Lung (tissue), 11 donors: ENCODE measurements at regions not wholly inside any gene's neighbourhood (a gene's known extent, or its start where the extent isn't known, plus 50 kb on each side); places are given as distances from the start of the nearest gene placed in this dataset.

ENCODE experiments used
- ATAC-seq: fragments of 200-7000 bp; cut with Tn5 transposase; one replicate; pipeline ENCODE4 v1.9.1; 2020; ENCODE audit warnings: moderate number of reproducible peaks; ENCODE audit not compliant: insufficient read depth, low FRiP score
- DNase-seq, 3 donors: peaks; one replicate each; pipeline ENCODE4 v3.0.0-alpha.2; 2013 to 2017
- H3K27ac ChIP-seq, 2 donors: one replicate each; pipeline ENCODE4 v1.5.1; 2013; ENCODE audit warnings: mild to moderate bottlenecking in 2 of 2, moderate library complexity in 2 of 2, control low read depth in 1 of 2, inconsistent platforms in 1 of 2, low read depth in 1 of 2, low read length in 1 of 2
- H3K27me3 ChIP-seq, 3 donors: one replicate each; pipeline ENCODE4 v1.5.1; 2013; ENCODE audit warnings: low read length in 2 of 3; ENCODE audit not compliant: control insufficient read depth in 3 of 3, insufficient read depth in 3 of 3
- H3K36me3 ChIP-seq, 4 donors: one replicate each; pipeline ENCODE4 v1.5.1; 2013; ENCODE audit warnings: low read length in 4 of 4, mild to moderate bottlenecking in 1 of 4, moderate library complexity in 1 of 4; ENCODE audit not compliant: control insufficient read depth in 4 of 4, insufficient read depth in 4 of 4
- H3K4me1 ChIP-seq, 5 donors: one replicate each; pipeline ENCODE4 v1.5.1; 2013; ENCODE audit warnings: low read length in 5 of 5, mild to moderate bottlenecking in 2 of 5, moderate library complexity in 1 of 5; ENCODE audit not compliant: control insufficient read depth in 5 of 5, insufficient read depth in 5 of 5
- H3K4me3 ChIP-seq: one replicate; pipeline ENCODE4 v1.5.1; 2013; ENCODE audit warnings: mild to moderate bottlenecking, control low read depth, moderate library complexity
- H3K9ac ChIP-seq, 2 donors: one replicate each; pipeline ENCODE4 v1.5.1; 2013; ENCODE audit warnings: low read length in 2 of 2, control low read depth in 1 of 2; ENCODE audit not compliant: insufficient read depth in 1 of 2
- H3K9me3 ChIP-seq, 4 donors: one replicate each; pipeline ENCODE4 v1.5.1; 2013; ENCODE audit warnings: low read length in 3 of 4, mild to moderate bottlenecking in 1 of 4, moderate library complexity in 1 of 4; ENCODE audit not compliant: control insufficient read depth in 4 of 4, insufficient read depth in 3 of 4
- CTCF ChIP-seq: IDR thresholded peaks from 2 replicates; pipeline ENCODE4 v1.5.1; 2012; ENCODE audit warnings: mild to moderate bottlenecking; ENCODE audit errors: control extremely low read depth, extremely low read depth
- WGBS, 2 donors: extraction: QIAGEN DNeasy Blood & Tissue Kit; methylation state at CpG; one replicate each; pipeline ENCODE4 v1.1.7; 2013; 5-methylcytosine and 5-hydroxymethylcytosine counted together
- donor health status: control.
- donor health status: control.
- donor health status: Bipolar disorder and iron deficiency.
- donor health status: healthy.
- donor health status: DM: yes; HTN: yes; CAD: no.

- ATAC-seq (no peak), DNase-seq (no peak)
- no peak overlapping the region for H3K9ac ChIP-seq
- peaks cover 0 to 19% (median 0%) of the 10 kb centered on the region in 5 donors for H3K4me1 ChIP-seq
- TF ChIP-seq CTCF, result no peak
- H3K4me3 ChIP-seq, result no peak overlapping the region
- 90 to 97% methylated on average over 2 of the region's 2 CpGs for WGBS, 2 donors
- no peaks in the 10 kb centered on the region for H3K27me3 ChIP-seq
- no peak overlapping the region for H3K27ac ChIP-seq
- no peaks in the 10 kb centered on the region for H3K9me3 ChIP-seq
- no peaks in the 10 kb centered on the region for H3K36me3 ChIP-seq
These were observed 188.3 kb upstream of the AKR1E2 start for GRCh38 chr10:4637657-4638056.

GRCh38 chr10:4635883-4636282, 190.1 kb upstream of the AKR1E2 start:
- H3K36me3 ChIP-seq, result no peaks in the 10 kb centered on the region
- no peak for TF ChIP-seq CTCF
- WGBS, 2 donors, result 81 to 88% methylated on average over 2 of the region's 2 CpGs
- no peak overlapping the region for H3K4me3 ChIP-seq
- DNase-seq (no peak), ATAC-seq (no peak)
- no peaks in the 10 kb centered on the region for H3K27me3 ChIP-seq
- no peak overlapping the region for H3K9ac ChIP-seq
- no peak overlapping the region for H3K27ac ChIP-seq
- peaks cover 0 to 19% (median 0%) of the 10 kb centered on the region in 5 donors for H3K4me1 ChIP-seq
- H3K9me3 ChIP-seq, result no peaks in the 10 kb centered on the region

GRCh38 chr10:4635388-4635787, 190.6 kb upstream of the AKR1E2 start:
- no peak overlapping the region for H3K27ac ChIP-seq
- 77 to 89% methylated on average over 5 of the region's 5 CpGs for WGBS, 2 donors
- H3K27me3 ChIP-seq, result no peaks in the 10 kb centered on the region
- no peaks in the 10 kb centered on the region for H3K9me3 ChIP-seq
- H3K4me3 ChIP-seq, result no peak overlapping the region
- peaks cover 0 to 19% (median 0%) of the 10 kb centered on the region in 5 donors for H3K4me1 ChIP-seq
- H3K9ac ChIP-seq, result no peak overlapping the region
- TF ChIP-seq CTCF, result no peak
- DNase-seq (peak in 1 of 3 donors; percentile 32), ATAC-seq (no peak)
- H3K36me3 ChIP-seq, result no peaks in the 10 kb centered on the region

- no peaks in the 10 kb centered on the region for H3K9me3 ChIP-seq
- DNase-seq (no peak), ATAC-seq (no peak)
- no peak overlapping the region for H3K4me3 ChIP-seq
- peaks cover 0 to 8% (median 0%) of the 10 kb centered on the region in 5 donors for H3K4me1 ChIP-seq
- no peak overlapping the region for H3K9ac ChIP-seq
- no peak for TF ChIP-seq CTCF
- WGBS, 2 donors, result 83 to 98% methylated on average over 8 of the region's 8 CpGs
- H3K36me3 ChIP-seq, result no peaks in the 10 kb centered on the region
- no peaks in the 10 kb centered on the region for H3K27me3 ChIP-seq
- no peak overlapping the region for H3K27ac ChIP-seq
These were observed 192.2 kb upstream of the AKR1E2 start for GRCh38 chr10:4633776-4634175.
